ENCODE measurements at regions not wholly inside any gene's neighbourhood (a gene's known extent, or its start where the extent isn't known, plus 50 kb on each side); places are given as distances from the start of the nearest gene placed in this dataset.

DNA sequence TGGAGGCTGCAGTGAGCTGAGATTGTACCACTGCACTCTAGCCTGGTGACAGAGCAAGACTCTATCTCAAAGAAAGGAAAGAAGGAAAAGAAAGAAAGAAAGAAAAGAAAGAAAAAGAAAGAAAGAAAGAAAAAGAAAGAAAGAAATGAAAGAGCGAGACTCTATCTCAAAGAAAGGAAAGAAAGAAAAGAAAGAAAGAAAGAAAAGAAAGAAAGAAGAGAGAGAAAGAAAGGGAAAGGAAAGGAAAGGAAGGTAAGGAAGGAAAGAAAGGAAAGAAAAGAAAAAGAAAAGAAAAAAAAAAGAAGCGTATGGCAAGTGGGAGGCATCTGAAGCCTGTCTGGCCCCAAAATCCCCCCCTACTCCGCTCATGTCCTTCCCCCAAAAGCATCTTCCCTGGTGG is 182.3 kb upstream of the MSX2 start:
- TF ChIP-seq, protein P1, sequence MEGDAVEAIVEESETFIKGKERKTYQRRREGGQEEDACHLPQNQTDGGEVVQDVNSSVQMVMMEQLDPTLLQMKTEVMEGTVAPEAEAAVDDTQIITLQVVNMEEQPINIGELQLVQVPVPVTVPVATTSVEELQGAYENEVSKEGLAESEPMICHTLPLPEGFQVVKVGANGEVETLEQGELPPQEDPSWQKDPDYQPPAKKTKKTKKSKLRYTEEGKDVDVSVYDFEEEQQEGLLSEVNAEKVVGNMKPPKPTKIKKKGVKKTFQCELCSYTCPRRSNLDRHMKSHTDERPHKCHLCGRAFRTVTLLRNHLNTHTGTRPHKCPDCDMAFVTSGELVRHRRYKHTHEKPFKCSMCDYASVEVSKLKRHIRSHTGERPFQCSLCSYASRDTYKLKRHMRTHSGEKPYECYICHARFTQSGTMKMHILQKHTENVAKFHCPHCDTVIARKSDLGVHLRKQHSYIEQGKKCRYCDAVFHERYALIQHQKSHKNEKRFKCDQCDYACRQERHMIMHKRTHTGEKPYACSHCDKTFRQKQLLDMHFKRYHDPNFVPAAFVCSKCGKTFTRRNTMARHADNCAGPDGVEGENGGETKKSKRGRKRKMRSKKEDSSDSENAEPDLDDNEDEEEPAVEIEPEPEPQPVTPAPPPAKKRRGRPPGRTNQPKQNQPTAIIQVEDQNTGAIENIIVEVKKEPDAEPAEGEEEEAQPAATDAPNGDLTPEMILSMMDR (IDR thresholded peaks at IDR 0.05; ENCODE audit: extremely low read depth in 1 of 2, insufficient read depth in 1 of 2, low read depth in 1 of 2, low read length in 2 of 2): no peak
- no peak for TF ChIP-seq POLR2A (IDR thresholded peaks at IDR 0.05; ENCODE audit: low read depth, low read length)
- TF ChIP-seq, protein P2, sequence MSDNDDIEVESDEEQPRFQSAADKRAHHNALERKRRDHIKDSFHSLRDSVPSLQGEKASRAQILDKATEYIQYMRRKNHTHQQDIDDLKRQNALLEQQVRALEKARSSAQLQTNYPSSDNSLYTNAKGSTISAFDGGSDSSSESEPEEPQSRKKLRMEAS (IDR thresholded peaks at IDR 0.05; ENCODE audit: insufficient read depth, insufficient read length): no peak
- no peak for TF ChIP-seq POLR2AphosphoS5 (IDR thresholded peaks at IDR 0.05; ENCODE audit: insufficient read depth, low read depth, low read length)
- no peak for TF ChIP-seq FOS (IDR thresholded peaks at IDR 0.05; ENCODE audit: borderline replicate concordance, insufficient read depth, low read length)
- no peak for TF ChIP-seq JUN (IDR thresholded peaks at IDR 0.05; ENCODE audit: borderline replicate concordance, insufficient read depth, insufficient read length, low read depth)
- TF ChIP-seq EZH2 (IDR thresholded peaks at IDR 0.05; ENCODE audit: borderline replicate concordance, low read depth, low read length, severe bottlenecking): no peak
- TF ChIP-seq MYC (IDR thresholded peaks at IDR 0.05; ENCODE audit: low read depth, low read length): no peak
